SU-DHL-6 (cell line): ENCODE measurements at regions not wholly inside any gene's neighbourhood (a gene's known extent, or its start where the extent isn't known, plus 50 kb on each side); places are given as distances from the start of the nearest gene placed in this dataset.
"Not testable (repeated sequence)": the region's sequence is repeated elsewhere in the genome, so short reads cannot be mapped to it uniquely, and the experiment has no call there.

ENCODE experiments used
- H2AFZ ChIP-seq: fragments of 200-600 bp; sonication (generic); 2 replicates; pipeline ENCODE4 v1.6.1; 2014; ENCODE audit warnings: low read depth, mild to moderate bottlenecking, moderate library complexity, mixed read lengths, antibody characterized with exemption, low read length; ENCODE audit not compliant: severe bottlenecking
- H3F3A ChIP-seq: fragments of 200-600 bp; shearing (Covaris generic); 2 replicates; pipeline ENCODE4 v1.6.0; 2016; ENCODE audit warnings: antibody characterized with exemption, mild to moderate bottlenecking; ENCODE audit not compliant: insufficient read depth
- H3K27ac ChIP-seq: fragments of 200-600 bp; sonication (generic); 2 replicates; pipeline ENCODE4 v1.5.1; 2016; ENCODE audit warnings: low read depth, mild to moderate bottlenecking, low read length, moderate library complexity, mixed read lengths
- H3K27me3 ChIP-seq: fragments of 200-600 bp; sonication (generic), shearing (Covaris generic); 2 replicates; pipeline ENCODE4 v1.6.0; 2014; ENCODE audit warnings: mild to moderate bottlenecking, low read length
- H3K36me3 ChIP-seq: fragments of 200-600 bp; sonication (generic); 2 replicates; pipeline ENCODE4 v1.6.1; 2014; ENCODE audit warnings: mild to moderate bottlenecking, low read length, mixed read lengths
- H3K4me2 ChIP-seq: fragments of 300-600, 200-600 bp; shearing (Covaris generic), sonication (generic); 2 replicates; pipeline ENCODE4 v1.6.0; 2014; ENCODE audit warnings: low read length, low read depth, mild to moderate bottlenecking; ENCODE audit not compliant: poor library complexity, severe bottlenecking
- H3K4me3 ChIP-seq: fragments of 200-600 bp; sonication (generic); 2 replicates; pipeline ENCODE4 v1.5.1; 2014; ENCODE audit warnings: antibody characterized with exemption, low read length, mild to moderate bottlenecking, mixed read lengths; ENCODE audit not compliant: insufficient read depth, poor library complexity, severe bottlenecking
- H3K79me2 ChIP-seq: fragments of 200-600 bp; sonication (generic); 2 replicates; pipeline ENCODE4 v1.6.1; 2014; ENCODE audit warnings: mild to moderate bottlenecking, low read length, moderate library complexity; ENCODE audit not compliant: insufficient read depth
- H3K9ac ChIP-seq: fragments of 200-600 bp; sonication (generic); 2 replicates; pipeline ENCODE4 v1.7.0; 2014; ENCODE audit warnings: mild to moderate bottlenecking, low read length
- H3K9me2 ChIP-seq: fragments of 200-600 bp; sonication (generic); replicated peaks from 2 replicates; pipeline ENCODE4 v1.6.1; 2014; ENCODE audit warnings: low read length; ENCODE audit not compliant: insufficient read depth
- H3K9me3 ChIP-seq: fragments of 200-600 bp; sonication (generic); 2 replicates; pipeline ENCODE4 v1.6.1; 2014; ENCODE audit warnings: low read length, mixed read lengths; ENCODE audit not compliant: insufficient read depth
- H4K20me1 ChIP-seq: fragments of 200-600 bp; sonication (generic); 2 replicates; pipeline ENCODE4 v1.6.1; 2014; ENCODE audit warnings: low read depth, mild to moderate bottlenecking, antibody characterized with exemption, low read length, moderate library complexity, mixed read lengths
- EZH2phosphoT487 ChIP-seq: fragments of 200-600 bp; sonication (generic), shearing (Covaris generic); conservative IDR thresholded peaks from 2 replicates; pipeline ENCODE4 v1.6.1; 2018; ENCODE audit warnings: mild to moderate bottlenecking, antibody characterized with exemption, low read length, moderate library complexity, mixed read lengths
- TF ChIP-seq, protein P1 (sequence below): fragments of 200-600 bp; sonication (generic); IDR thresholded peaks from one replicate; pipeline ENCODE4 v1.5.1; 2017; ENCODE audit warnings: antibody characterized with exemption, mild to moderate bottlenecking, low read length, moderate library complexity; ENCODE audit not compliant: insufficient read depth, poor library complexity, severe bottlenecking

- Histone ChIP-seq H3K27me3 (no peaks in the 10 kb centered on the region), H3K4me3 (no peak overlapping the region), H3K27ac (no peak overlapping the region), H4K20me1 (no peaks in the 10 kb centered on the region), H3F3A (no peaks in the 10 kb centered on the region), H3K79me2 (no peaks in the 10 kb centered on the region), H3K9ac (no peak overlapping the region), H2AFZ (no peak overlapping the region), H3K9me3 (no peaks in the 10 kb centered on the region), H3K9me2 (no peaks in the 10 kb centered on the region), H3K36me3 (no peaks in the 10 kb centered on the region), H3K4me2 (no peak overlapping the region)
- TF ChIP-seq EZH2phosphoT487, result no peak
- TF ChIP-seq, protein P1, sequence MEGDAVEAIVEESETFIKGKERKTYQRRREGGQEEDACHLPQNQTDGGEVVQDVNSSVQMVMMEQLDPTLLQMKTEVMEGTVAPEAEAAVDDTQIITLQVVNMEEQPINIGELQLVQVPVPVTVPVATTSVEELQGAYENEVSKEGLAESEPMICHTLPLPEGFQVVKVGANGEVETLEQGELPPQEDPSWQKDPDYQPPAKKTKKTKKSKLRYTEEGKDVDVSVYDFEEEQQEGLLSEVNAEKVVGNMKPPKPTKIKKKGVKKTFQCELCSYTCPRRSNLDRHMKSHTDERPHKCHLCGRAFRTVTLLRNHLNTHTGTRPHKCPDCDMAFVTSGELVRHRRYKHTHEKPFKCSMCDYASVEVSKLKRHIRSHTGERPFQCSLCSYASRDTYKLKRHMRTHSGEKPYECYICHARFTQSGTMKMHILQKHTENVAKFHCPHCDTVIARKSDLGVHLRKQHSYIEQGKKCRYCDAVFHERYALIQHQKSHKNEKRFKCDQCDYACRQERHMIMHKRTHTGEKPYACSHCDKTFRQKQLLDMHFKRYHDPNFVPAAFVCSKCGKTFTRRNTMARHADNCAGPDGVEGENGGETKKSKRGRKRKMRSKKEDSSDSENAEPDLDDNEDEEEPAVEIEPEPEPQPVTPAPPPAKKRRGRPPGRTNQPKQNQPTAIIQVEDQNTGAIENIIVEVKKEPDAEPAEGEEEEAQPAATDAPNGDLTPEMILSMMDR, result no peak
Observed at GRCh38 chr16:55018881-55019280, 88.2 kb downstream of the IRX5 start.

DNA sequence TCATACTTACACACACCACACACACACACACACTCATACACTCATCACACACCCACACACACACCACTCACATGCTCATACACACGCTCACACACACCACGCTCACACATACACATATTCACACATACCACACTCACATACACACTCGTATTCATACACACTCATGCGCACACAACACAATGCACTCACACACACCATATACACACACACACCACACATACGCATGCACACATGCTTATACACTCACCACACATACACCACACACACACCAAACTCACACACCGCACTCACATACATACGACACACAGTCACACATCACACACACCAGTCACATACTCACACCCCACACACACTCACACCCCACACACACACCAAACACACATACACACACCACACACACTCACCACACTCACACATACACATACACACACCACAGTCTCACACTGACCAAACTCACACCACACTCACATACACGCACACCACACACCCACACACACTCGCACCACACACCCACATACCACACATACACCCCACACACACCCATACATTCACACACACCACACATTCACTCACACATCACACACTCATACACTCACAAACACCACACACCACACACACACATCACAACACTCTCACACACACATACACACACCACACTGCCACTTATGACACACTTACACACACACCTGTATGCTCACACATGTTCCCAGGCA lies 88.9 kb downstream of the IRX5 start:
- H3K9ac ChIP-seq, result no peak overlapping the region
- TF ChIP-seq, protein P1, result no peak
- TF ChIP-seq EZH2phosphoT487, result no peak

DNA sequence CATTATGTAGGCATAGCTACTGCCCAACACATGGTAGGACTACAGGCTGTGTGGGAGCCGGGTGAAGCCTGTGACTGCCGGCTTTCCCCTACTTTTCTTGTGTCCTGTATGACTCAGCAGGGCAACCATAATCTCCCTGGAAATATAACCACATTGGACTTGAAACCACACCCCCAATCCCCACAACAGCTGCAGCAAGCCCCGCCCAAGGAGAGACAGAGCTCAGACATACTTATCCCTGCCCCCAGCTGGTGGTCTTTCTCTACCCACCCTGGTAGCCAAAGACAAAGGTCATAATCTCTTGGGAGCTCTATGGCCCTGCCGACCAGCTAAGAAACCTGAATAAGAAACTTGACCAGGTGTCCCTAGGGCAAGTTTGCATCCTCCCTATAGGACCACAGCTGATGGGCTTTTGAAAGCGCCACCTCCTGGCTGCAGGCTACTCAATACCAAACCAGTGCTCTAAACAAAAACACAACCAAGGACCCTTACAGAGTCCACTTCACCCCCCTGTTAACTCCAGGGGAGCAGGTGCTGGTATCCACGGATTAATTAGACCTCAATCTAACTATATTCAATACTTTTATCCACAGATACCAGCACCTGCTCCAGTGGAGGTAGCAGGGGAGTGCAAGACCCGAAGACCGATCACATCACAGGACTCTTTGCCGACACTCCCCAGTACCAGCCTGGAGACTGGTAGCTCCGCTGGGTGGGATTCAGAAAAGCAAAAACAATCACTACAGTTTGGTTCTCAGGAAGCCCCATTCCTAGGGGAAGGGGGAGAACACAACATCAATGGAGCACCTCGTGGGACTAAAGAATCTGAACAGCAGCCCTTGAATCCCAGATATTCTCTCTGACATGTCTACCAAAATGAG lies 91.2 kb downstream of the IRX5 start:
- no peaks in the 10 kb centered on the region for H3K9me2 ChIP-seq
- no peaks in the 10 kb centered on the region for H3K79me2 ChIP-seq
- no peak overlapping the region for H3K4me3 ChIP-seq
- no peak overlapping the region for H3K4me2 ChIP-seq
- TF ChIP-seq, protein P1, result no peak
- no peak for TF ChIP-seq EZH2phosphoT487
- H3K9ac ChIP-seq, result no peak overlapping the region
- H2AFZ ChIP-seq, result no peak overlapping the region
- no peaks in the 10 kb centered on the region for H3K27me3 ChIP-seq
- no peak overlapping the region for H3K27ac ChIP-seq
- H3K9me3 ChIP-seq, result no peaks in the 10 kb centered on the region
- no peaks in the 10 kb centered on the region for H3K36me3 ChIP-seq
- H4K20me1 ChIP-seq, result no peaks in the 10 kb centered on the region
- H3F3A ChIP-seq, result no peaks in the 10 kb centered on the region

More for the DNA sequence above, 88.9 kb downstream of the IRX5 start:
- no peaks in the 10 kb centered on the region for H3K36me3 ChIP-seq
- H3K9me2 ChIP-seq, result no peaks in the 10 kb centered on the region
- no peak overlapping the region for H2AFZ ChIP-seq
- no peak overlapping the region for H3K27ac ChIP-seq
- H3K27me3 ChIP-seq, result no peaks in the 10 kb centered on the region
- H3K4me2 ChIP-seq, result no peak overlapping the region
- H3K9me3 ChIP-seq, result no peaks in the 10 kb centered on the region
- H4K20me1 ChIP-seq, result no peaks in the 10 kb centered on the region
- no peaks in the 10 kb centered on the region for H3K79me2 ChIP-seq
- H3K4me3 ChIP-seq, result no peak overlapping the region
- no peaks in the 10 kb centered on the region for H3F3A ChIP-seq

GRCh38 chr16:55027260-55027659 lies 96.6 kb downstream of the IRX5 start:
- H3F3A ChIP-seq, H3K27ac ChIP-seq, H4K20me1 ChIP-seq, H3K4me2 ChIP-seq, H3K4me3 ChIP-seq, H2AFZ ChIP-seq, H3K27me3 ChIP-seq, H3K9ac ChIP-seq, H3K9me3 ChIP-seq, H3K36me3 ChIP-seq, H3K79me2 ChIP-seq, H3K9me2 ChIP-seq: not testable (repeated sequence)
